Thyroid gland (tissue), 4 donors: ENCODE measurements at regions not wholly inside any gene's neighbourhood (a gene's known extent, or its start where the extent isn't known, plus 50 kb on each side); places are given as distances from the start of the nearest gene placed in this dataset.
A peak's percentile ranks its signal among the peaks of the same experiment; 100 is the strongest.

Source experiments
- DNase-seq, 2 donors: peaks; one replicate each; pipeline ENCODE4 v3.0.0-alpha.2; 2019
- H3K27ac ChIP-seq, 3 donors: fragments of 200-600 bp; sonication (generic); 1 replicate in 2 of 3; 2 replicates in 1 of 3; pipeline ENCODE4 v1.5.1; 2016 to 2019; ENCODE audit warnings: mild to moderate bottlenecking in 1 of 3, moderate library complexity in 1 of 3
- H3K27me3 ChIP-seq: fragments of 200-600 bp; sonication (generic); one replicate; pipeline ENCODE4 v1.5.1; 2019
- H3K36me3 ChIP-seq, 2 donors: fragments of 200-600 bp; sonication (generic); one replicate each; pipeline ENCODE4 v1.5.1; 2016 to 2019
- H3K4me1 ChIP-seq, 2 donors: fragments of 200-600 bp; sonication (generic); one replicate each; pipeline ENCODE4 v1.5.1; 2017 to 2019
- H3K4me3 ChIP-seq, 3 donors: fragments of 200-600 bp; sonication (generic); replicated peaks in 1 of 3; 1 replicate in 2 of 3; 2 replicates in 1 of 3; pipeline ENCODE4 v1.5.1; 2016; ENCODE audit warnings: mild to moderate bottlenecking in 1 of 3
- H3K9me3 ChIP-seq: fragments of 200-600 bp; sonication (generic); one replicate; pipeline ENCODE4 v1.5.1; 2017
- POLR2A ChIP-seq, 2 donors: fragments of 450-650 bp; IDR thresholded peaks; one replicate each; pipeline ENCODE4 v1.6.1; 2017; ENCODE audit warnings: antibody characterized with exemption in 2 of 2, mild to moderate bottlenecking in 2 of 2, moderate library complexity in 1 of 2
- WGBS, 2 donors: methylation state at CpG; one replicate each; pipeline ENCODE4 v1.1.5; 2017; 5-methylcytosine and 5-hydroxymethylcytosine counted together
- intact Hi-C: fragments of 100-400 bp; cut with DNase I; formaldehyde crosslinking; loops from one replicate; pipeline ENCODE4 v1.15.1; 2023
- TF ChIP-seq, protein P1 (sequence below), 6 experiments: fragments of 200-600 bp in 3 of 6; fragments of 450-650 bp in 3 of 6; sonication (generic) in 3 of 6; IDR thresholded peaks; one replicate each; pipeline ENCODE4 v1.5.1; 2016 to 2019; ENCODE audit warnings: antibody characterized with exemption in 6 of 6, mild to moderate bottlenecking in 2 of 6, inconsistent platforms in 1 of 6, moderate library complexity in 1 of 6

DNA sequence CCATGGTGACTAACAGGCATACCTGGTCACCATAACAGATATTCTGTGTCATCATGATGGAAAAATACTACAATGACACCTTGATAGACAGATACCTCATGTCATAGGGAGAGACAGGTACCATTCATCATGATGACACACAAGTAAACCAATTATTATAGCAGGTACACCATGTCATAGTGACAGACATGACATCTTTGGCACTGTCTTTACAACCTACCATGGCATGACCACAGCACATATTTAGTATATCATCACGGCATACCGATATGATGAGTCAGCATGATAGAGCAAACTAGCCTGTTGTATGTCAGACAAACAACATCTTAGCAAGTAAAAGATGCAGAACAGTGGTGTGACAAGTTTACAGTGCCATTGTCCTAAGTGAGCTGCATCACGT lies 101.3 kb upstream of the KLHL29 start:
- Histone ChIP-seq H3K4me3 (no peak overlapping the region), H3K27me3 (no peaks in the 10 kb centered on the region), H3K9me3 (no peaks in the 10 kb centered on the region), H3K27ac (no peak overlapping the region), H3K36me3 (no peaks in the 10 kb centered on the region), H3K4me1 (peaks cover 0 to 2% of the 10 kb centered on the region in 2 donors)
- no peak for DNase-seq
- WGBS, 2 donors, result 70 to 79% methylated on average over 3 of the region's 3 CpGs
- intact Hi-C loops, result no loop called here
- TF ChIP-seq POLR2A (IDR thresholded peaks at IDR 0.05), result no peak
- TF ChIP-seq, protein P1, sequence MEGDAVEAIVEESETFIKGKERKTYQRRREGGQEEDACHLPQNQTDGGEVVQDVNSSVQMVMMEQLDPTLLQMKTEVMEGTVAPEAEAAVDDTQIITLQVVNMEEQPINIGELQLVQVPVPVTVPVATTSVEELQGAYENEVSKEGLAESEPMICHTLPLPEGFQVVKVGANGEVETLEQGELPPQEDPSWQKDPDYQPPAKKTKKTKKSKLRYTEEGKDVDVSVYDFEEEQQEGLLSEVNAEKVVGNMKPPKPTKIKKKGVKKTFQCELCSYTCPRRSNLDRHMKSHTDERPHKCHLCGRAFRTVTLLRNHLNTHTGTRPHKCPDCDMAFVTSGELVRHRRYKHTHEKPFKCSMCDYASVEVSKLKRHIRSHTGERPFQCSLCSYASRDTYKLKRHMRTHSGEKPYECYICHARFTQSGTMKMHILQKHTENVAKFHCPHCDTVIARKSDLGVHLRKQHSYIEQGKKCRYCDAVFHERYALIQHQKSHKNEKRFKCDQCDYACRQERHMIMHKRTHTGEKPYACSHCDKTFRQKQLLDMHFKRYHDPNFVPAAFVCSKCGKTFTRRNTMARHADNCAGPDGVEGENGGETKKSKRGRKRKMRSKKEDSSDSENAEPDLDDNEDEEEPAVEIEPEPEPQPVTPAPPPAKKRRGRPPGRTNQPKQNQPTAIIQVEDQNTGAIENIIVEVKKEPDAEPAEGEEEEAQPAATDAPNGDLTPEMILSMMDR (IDR thresholded peaks at IDR 0.05), result no peak

DNA sequence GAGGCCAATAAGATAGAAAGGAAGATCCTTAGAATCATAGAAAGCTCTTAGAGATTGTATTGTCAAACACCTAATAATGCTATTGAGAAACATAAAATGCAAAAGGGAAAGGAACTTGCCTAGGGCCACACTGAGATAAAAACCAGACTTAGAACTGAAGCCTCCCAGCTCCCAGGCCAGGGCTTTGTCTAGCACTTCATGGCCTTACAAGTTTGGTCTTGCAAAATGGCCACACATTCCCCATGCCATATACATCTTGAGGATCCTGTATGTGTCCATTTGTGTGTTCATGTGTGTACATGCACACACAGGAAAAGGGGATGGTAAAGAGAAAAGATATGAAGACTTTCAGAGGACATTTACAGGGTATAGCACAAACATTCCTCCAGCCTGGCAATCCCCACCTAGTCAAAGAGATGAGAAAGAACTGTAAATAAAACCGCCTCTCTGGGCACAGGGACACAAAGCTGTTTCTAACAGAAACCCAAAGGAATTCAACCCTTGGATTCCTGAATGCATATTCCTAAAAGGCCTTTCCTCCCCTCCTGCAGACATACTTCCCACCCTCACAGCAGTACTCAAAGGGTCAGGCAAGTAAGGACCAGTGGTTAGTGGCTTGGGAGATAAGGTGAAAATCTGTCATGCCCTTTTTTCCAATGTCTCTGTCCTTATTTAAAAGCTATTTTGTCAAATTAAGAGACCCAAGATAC lies 99.7 kb upstream of the KLHL29 start:
- WGBS, 2 donors, result 79 to 83% methylated on average over 1 of the region's 1 CpG
- H3K4me1 ChIP-seq, result peaks cover 0 to 2% of the 10 kb centered on the region in 2 donors
- H3K9me3 ChIP-seq, result no peaks in the 10 kb centered on the region
- intact Hi-C loops, result no loop called here
- H3K27ac ChIP-seq, result no peak overlapping the region
- H3K27me3 ChIP-seq, result no peaks in the 10 kb centered on the region
- DNase-seq, result no peak
- TF ChIP-seq POLR2A (IDR thresholded peaks at IDR 0.05), result no peak
- TF ChIP-seq, protein P1 (IDR thresholded peaks at IDR 0.05), result no peak
- H3K36me3 ChIP-seq, result no peaks in the 10 kb centered on the region
- no peak overlapping the region for H3K4me3 ChIP-seq

DNA sequence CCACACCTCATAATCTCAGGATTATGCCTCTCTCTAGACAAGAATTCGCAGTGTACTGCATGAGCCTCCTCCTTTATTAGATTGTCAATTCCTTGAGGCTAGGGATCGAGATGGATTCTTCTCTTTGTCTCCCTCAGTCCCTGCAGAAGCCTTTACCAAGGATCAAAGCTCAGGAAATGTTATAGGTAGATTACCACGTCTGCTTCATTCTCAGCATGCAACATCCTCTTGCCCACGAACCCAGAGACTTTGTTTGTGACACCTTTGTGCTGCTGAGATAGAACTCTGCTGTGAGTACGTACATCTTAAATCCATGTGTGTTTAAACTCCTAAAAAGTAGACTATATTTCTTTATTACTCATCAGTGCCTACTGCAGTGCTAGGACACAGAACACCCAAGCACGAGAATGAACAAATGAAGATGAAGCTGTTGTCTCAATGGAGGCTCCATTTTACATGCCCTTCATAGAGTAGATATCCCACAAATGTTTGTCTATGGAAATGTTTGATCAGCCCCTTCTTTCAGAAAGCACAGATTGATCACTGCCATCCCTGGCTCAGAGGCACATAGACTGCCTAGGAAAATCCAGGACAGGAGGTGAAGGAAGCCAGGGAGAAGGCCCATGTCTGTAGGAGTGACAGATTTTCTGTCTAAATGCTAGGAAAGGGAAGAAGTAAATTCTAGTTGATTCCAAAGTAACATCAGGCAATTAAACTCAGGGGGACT lies 98.8 kb upstream of the KLHL29 start:
- Histone ChIP-seq H3K4me3 (no peak overlapping the region), H3K36me3 (no peaks in the 10 kb centered on the region), H3K4me1 (peaks cover 0 to 2% of the 10 kb centered on the region in 2 donors), H3K27me3 (no peaks in the 10 kb centered on the region), H3K9me3 (no peaks in the 10 kb centered on the region), H3K27ac (no peak overlapping the region)
- TF ChIP-seq, protein P1 (IDR thresholded peaks at IDR 0.05), result no peak
- TF ChIP-seq POLR2A (IDR thresholded peaks at IDR 0.05), result no peak
- 77 to 80% methylated on average over 6 of the region's 6 CpGs for WGBS, 2 donors
- intact Hi-C loops, result no loop called here
- DNase-seq, result no peak

DNA sequence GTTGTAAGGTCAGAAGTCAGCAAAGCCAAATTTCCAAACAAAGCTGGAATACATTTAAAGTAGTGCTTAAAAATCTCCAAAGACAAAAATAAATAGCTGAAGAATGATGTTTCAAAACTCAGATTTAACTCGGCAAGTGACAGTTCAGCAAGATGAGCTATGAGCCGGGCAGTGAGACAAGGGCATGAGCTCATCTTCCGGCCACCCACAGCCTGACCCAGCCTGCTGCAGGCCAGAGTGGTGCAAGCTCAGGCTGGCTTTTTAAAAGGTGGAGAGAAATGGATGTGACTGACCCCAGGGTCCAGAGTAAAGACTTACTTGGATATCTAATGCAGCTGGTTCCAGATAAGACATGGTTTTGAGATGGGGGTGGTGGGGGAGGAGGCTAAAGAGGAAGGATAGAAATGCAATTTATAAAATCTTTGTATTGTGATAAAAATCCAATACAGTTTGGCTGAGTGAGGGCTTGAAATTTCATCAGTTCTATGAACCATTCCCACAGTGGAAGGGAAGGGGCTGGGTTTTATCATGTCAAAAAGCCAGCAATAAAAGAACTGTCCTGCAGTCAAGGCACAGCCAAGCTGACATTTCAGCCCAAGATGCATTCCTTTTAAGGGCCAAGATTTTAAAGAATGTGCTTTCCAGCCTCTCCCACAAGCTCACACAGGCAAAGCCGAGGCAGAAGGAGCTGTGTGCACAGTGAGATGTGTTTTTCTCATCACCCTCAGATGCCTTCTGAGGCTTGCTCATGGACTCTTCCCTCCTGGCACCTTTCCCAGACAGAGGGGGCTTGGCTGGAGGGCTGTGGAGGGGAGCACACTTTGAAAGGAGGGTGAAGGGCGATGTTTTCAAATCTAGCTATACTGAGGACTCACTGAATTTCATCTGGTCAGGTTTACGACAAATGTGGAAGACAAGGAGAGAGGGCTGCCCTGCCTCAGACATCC lies 97.9 kb upstream of the KLHL29 start:
- no peaks in the 10 kb centered on the region for H3K27me3 ChIP-seq
- TF ChIP-seq, protein P1 (IDR thresholded peaks at IDR 0.05), result no peak
- TF ChIP-seq POLR2A (IDR thresholded peaks at IDR 0.05), result no peak
- peak in 1 of 2 donors; percentile 3 for DNase-seq
- WGBS, 2 donors, result 55 to 56% methylated on average over 6 of the region's 6 CpGs
- intact Hi-C loops, result no loop called here
- H3K4me1 ChIP-seq, result peaks cover 0 to 2% of the 10 kb centered on the region in 2 donors
- H3K27ac ChIP-seq, result no peak overlapping the region
- H3K4me3 ChIP-seq, result no peak overlapping the region
- H3K9me3 ChIP-seq, result no peaks in the 10 kb centered on the region
- H3K36me3 ChIP-seq, result no peaks in the 10 kb centered on the region
